SU-DHL-6 (cell line): ENCODE measurements at regions not wholly inside any gene's neighbourhood (a gene's known extent, or its start where the extent isn't known, plus 50 kb on each side); places are given as distances from the start of the nearest gene placed in this dataset.

Experiments
- CTCF ChIP-seq: fragments of 200-600 bp; sonication (generic); IDR thresholded peaks from one replicate; pipeline ENCODE4 v1.5.1; 2017; ENCODE audit warnings: antibody characterized with exemption, mild to moderate bottlenecking, low read length, moderate library complexity; ENCODE audit not compliant: insufficient read depth, poor library complexity, severe bottlenecking
- EZH2phosphoT487 ChIP-seq: fragments of 200-600 bp; sonication (generic), shearing (Covaris generic); conservative IDR thresholded peaks from 2 replicates; pipeline ENCODE4 v1.6.1; 2018; ENCODE audit warnings: mild to moderate bottlenecking, antibody characterized with exemption, low read length, moderate library complexity, mixed read lengths

- TF ChIP-seq EZH2phosphoT487 (no peak), CTCF (no peak)
Measured at GRCh38 chr10:124305984-124306383, 112.7 kb downstream of the OAT start.
